Nephron (organoid): ENCODE measurements at regions not wholly inside any gene's neighbourhood (a gene's known extent, or its start where the extent isn't known, plus 50 kb on each side); places are given as distances from the start of the nearest gene placed in this dataset.

Experiments
- H3K27ac Mint-ChIP-seq, 3 experiments: 2 replicates each; pipeline ENCODE4 v1.8.0; 2020; ENCODE audit warnings: mixed read lengths in 3 of 3, mild to moderate bottlenecking in 2 of 3, moderate library complexity in 1 of 3
- H3K27me3 Mint-ChIP-seq: 2 replicates; pipeline ENCODE4 v1.8.0; 2021; ENCODE audit warnings: low read depth, mild to moderate bottlenecking, moderate library complexity, mixed read lengths
- H3K36me3 Mint-ChIP-seq: 2 replicates; pipeline ENCODE4 v1.8.0; 2020; ENCODE audit warnings: low read depth, mixed read lengths
- H3K4me1 Mint-ChIP-seq: 2 replicates; pipeline ENCODE4 v1.8.0; 2020; ENCODE audit warnings: mixed read lengths
- H3K4me3 Mint-ChIP-seq, 3 experiments: 2 replicates each; pipeline ENCODE4 v1.8.0; 2020; ENCODE audit warnings: mild to moderate bottlenecking in 3 of 3, mixed read lengths in 3 of 3, moderate library complexity in 2 of 3
- H3K9me3 Mint-ChIP-seq: 2 replicates; pipeline ENCODE4 v1.8.0; 2020; ENCODE audit warnings: mixed read lengths
- TF ChIP-seq, protein P1 (sequence below), 3 experiments: fragments of 200-600 bp; sonication (generic); IDR thresholded peaks; one replicate each; pipeline ENCODE4 v1.5.0; 2021; ENCODE audit warnings: antibody characterized with exemption in 3 of 3; ENCODE audit not compliant: unreplicated experiment in 3 of 3

- Mint-ChIP-seq H3K9me3 (peaks cover 2% of the 10 kb centered on the region), H3K4me3 (no peak overlapping the region), H3K27ac (no peak overlapping the region), H3K27me3 (no peaks in the 10 kb centered on the region), H3K36me3 (no peaks in the 10 kb centered on the region), H3K4me1 (no peaks in the 10 kb centered on the region)
- TF ChIP-seq, protein P1, sequence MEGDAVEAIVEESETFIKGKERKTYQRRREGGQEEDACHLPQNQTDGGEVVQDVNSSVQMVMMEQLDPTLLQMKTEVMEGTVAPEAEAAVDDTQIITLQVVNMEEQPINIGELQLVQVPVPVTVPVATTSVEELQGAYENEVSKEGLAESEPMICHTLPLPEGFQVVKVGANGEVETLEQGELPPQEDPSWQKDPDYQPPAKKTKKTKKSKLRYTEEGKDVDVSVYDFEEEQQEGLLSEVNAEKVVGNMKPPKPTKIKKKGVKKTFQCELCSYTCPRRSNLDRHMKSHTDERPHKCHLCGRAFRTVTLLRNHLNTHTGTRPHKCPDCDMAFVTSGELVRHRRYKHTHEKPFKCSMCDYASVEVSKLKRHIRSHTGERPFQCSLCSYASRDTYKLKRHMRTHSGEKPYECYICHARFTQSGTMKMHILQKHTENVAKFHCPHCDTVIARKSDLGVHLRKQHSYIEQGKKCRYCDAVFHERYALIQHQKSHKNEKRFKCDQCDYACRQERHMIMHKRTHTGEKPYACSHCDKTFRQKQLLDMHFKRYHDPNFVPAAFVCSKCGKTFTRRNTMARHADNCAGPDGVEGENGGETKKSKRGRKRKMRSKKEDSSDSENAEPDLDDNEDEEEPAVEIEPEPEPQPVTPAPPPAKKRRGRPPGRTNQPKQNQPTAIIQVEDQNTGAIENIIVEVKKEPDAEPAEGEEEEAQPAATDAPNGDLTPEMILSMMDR (IDR thresholded peaks at IDR 0.05; ENCODE audit: unreplicated experiment in 3 of 3), result no peak
These were observed 306.7 kb upstream of the TBC1D5 start for GRCh38 chr3:18049096-18049495.

GRCh38 chr3:18047052-18047451, 304.6 kb upstream of the TBC1D5 start:
- H3K4me1 Mint-ChIP-seq, result no peaks in the 10 kb centered on the region
- H3K9me3 Mint-ChIP-seq, result no peaks in the 10 kb centered on the region
- no peaks in the 10 kb centered on the region for H3K27me3 Mint-ChIP-seq
- TF ChIP-seq, protein P1 (IDR thresholded peaks at IDR 0.05; ENCODE audit: unreplicated experiment in 3 of 3), result no peak
- no peaks in the 10 kb centered on the region for H3K36me3 Mint-ChIP-seq
- H3K27ac Mint-ChIP-seq, result no peak overlapping the region
- no peak overlapping the region for H3K4me3 Mint-ChIP-seq

- no peak overlapping the region for H3K4me3 Mint-ChIP-seq
These were observed 303.9 kb upstream of the TBC1D5 start for GRCh38 chr3:18046131-18046915.

DNA sequence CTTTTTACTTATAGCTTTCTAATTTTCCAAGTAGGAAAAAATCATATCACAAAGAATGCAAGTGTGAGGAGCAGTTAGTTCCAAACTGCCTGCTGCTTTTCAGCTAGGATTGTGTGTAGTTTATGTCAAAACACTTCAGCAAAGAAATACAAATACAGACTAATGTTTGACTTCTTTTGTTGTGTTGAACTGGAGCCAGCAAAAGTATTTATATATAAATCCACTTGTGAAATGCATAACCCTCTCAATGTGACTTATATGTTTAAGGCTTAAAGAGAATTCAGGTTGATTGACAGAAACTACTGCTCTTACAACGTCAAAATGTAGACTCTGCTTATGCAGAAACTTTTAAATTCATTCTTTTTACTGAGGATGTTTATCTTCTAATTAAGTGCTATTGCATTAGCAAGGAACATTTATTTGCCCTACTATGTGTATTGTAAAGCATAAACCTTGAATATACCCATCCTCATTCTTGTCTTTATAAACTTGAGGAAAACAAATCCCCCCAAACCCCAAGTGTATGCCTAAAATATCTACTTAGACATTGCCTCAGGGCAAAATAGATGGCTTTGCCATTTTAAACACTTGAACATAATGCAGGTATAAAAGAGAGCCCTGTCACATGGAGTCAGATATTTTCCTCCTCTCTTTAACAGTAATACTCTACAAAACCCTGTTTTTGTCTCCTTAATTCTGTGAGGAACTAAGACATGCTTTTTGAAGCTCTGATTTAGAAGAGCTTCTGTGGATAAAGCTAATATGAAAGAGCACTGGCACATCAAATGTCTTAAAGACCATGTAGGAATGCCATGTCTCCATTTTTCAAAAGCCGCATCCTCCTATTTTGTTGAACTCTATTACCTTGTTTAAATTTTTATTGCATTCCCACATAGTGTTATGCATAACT, 302.8 kb upstream of the TBC1D5 start:
- TF ChIP-seq, protein P1 (IDR thresholded peaks at IDR 0.05; ENCODE audit: unreplicated experiment in 3 of 3), result no peak
- Mint-ChIP-seq H3K27me3 (no peaks in the 10 kb centered on the region), H3K4me1 (no peaks in the 10 kb centered on the region), H3K9me3 (no peaks in the 10 kb centered on the region), H3K27ac (no peak overlapping the region), H3K4me3 (no peak overlapping the region), H3K36me3 (no peaks in the 10 kb centered on the region)

More at GRCh38 chr3:18046131-18046915, 303.9 kb upstream of the TBC1D5 start:
- no peak overlapping the region for H3K27ac Mint-ChIP-seq
- no peaks in the 10 kb centered on the region for H3K4me1 Mint-ChIP-seq
- TF ChIP-seq, protein P1 (IDR thresholded peaks at IDR 0.05; ENCODE audit: unreplicated experiment in 3 of 3), result no peak
- no peaks in the 10 kb centered on the region for H3K9me3 Mint-ChIP-seq
- no peaks in the 10 kb centered on the region for H3K27me3 Mint-ChIP-seq
- H3K36me3 Mint-ChIP-seq, result no peaks in the 10 kb centered on the region

DNA sequence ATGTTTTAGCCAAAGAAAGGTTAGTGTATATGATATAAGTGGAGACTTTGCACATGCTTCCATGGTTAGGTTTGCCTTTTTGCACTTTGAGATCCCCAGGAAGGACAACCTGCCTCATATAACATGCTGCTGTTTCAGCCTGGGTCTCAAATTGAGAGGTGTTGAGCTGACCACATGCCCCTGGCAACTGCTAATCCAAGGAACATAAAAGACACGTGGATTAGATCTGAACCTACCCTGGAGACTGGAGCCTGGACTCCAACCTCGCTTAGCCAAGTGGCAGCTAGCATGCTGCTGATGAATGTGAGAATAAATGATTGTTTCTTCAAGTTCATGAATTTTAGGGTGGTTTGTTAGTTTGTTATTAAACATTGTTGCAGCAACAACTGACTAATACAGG, 301.8 kb upstream of the TBC1D5 start:
- Mint-ChIP-seq H3K27me3 (no peaks in the 10 kb centered on the region), H3K4me1 (no peaks in the 10 kb centered on the region), H3K27ac (no peak overlapping the region), H3K9me3 (no peaks in the 10 kb centered on the region), H3K4me3 (no peak overlapping the region), H3K36me3 (no peaks in the 10 kb centered on the region)
- TF ChIP-seq, protein P1 (IDR thresholded peaks at IDR 0.05; ENCODE audit: unreplicated experiment in 3 of 3), result no peak
